RWPE1 (cell line): ENCODE measurements at regions not wholly inside any gene's neighbourhood (a gene's known extent, or its start where the extent isn't known, plus 50 kb on each side); places are given as distances from the start of the nearest gene placed in this dataset.
A peak's percentile ranks its signal among the peaks of the same experiment; 100 is the strongest.

Source experiments
- CTCF ChIA-PET: fragments of 350-600 bp; sonication (Branson Sonifier 250); formaldehyde crosslinking; extraction: SDS; loops from one replicate; lab custom pipeline; 2021; lab: Yijun Ruan, JAX
- POLR2A ChIA-PET: fragments of 400-600 bp; formaldehyde crosslinking; extraction: SDS; loops from one replicate; lab custom pipeline; 2020; ENCODE audit warnings: antibody characterized with exemption; ENCODE audit not compliant: low non-redundant PET; lab: Yijun Ruan, JAX
- DNase-seq: peaks from one replicate; pipeline ENCODE4 v3.0.0; 2012; ENCODE audit warnings: low spot score
- H3K27ac ChIP-seq: fragments of 450-650 bp; 2 replicates; pipeline ENCODE4 v1.5.1; 2017
- TF ChIP-seq, protein P1 (sequence below): fragments of 450-650 bp; conservative IDR thresholded peaks from 2 replicates; pipeline ENCODE4 v1.5.1; 2017; ENCODE audit warnings: low read depth, mild to moderate bottlenecking

DNA sequence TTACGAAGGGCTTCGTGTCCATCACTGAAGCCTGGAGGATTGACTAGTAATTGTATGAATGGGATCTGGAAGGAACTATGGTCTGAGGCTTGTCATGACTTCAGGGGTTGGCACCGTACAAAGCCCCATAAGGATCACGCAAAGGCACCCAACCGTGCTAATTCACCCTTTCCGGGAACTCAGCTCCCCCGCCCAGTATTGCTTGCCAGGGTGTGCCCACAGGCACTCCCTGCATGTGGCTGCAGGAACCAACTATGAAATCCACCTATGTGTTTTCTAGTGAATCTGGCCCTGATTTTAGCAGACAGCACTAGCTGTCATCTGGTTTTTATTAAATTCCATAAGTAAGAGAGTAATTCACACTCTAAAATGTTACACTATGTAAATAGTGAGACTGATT, 139.2 kb downstream of the TM2D1 start:
- POLR2A ChIA-PET = no interaction called here

DNA sequence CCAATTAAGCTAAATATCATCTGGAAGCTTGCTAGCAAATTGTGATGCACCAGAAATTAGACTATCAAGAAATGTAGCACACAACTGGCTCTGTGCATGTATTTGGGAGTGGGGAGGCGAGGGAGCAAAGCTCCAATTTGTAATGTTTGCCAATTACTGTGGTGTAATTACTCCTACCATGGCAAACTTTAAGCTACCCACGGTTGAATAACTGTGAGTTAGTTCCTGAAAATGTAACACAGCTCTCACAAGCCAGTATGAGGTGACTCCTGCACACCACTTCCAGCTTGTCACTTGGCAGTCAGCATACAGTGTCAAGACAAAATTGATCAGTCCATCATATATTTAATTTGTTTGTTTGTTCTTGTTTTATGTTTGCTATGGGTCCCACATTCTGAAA, 141.2 kb downstream of the TM2D1 start:
- no peak overlapping the region for H3K27ac ChIP-seq
- no peak for DNase-seq
- POLR2A ChIA-PET = no interaction called here
- TF ChIP-seq, protein P1, sequence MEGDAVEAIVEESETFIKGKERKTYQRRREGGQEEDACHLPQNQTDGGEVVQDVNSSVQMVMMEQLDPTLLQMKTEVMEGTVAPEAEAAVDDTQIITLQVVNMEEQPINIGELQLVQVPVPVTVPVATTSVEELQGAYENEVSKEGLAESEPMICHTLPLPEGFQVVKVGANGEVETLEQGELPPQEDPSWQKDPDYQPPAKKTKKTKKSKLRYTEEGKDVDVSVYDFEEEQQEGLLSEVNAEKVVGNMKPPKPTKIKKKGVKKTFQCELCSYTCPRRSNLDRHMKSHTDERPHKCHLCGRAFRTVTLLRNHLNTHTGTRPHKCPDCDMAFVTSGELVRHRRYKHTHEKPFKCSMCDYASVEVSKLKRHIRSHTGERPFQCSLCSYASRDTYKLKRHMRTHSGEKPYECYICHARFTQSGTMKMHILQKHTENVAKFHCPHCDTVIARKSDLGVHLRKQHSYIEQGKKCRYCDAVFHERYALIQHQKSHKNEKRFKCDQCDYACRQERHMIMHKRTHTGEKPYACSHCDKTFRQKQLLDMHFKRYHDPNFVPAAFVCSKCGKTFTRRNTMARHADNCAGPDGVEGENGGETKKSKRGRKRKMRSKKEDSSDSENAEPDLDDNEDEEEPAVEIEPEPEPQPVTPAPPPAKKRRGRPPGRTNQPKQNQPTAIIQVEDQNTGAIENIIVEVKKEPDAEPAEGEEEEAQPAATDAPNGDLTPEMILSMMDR = no peak
- CTCF ChIA-PET = no interaction called here

More for the DNA sequence above, 139.2 kb downstream of the TM2D1 start:
- CTCF ChIA-PET = interaction anchor here (0.5 to 0.6 kb wide), 3 partner anchors 93 to 729 kb away, joined by 3 to 6 read pairs (median 3); no protein-coding TSS in a partner anchor
- TF ChIP-seq, protein P1 = no peak
- DNase-seq = peak; percentile 44
- peak overlapping the region; percentile 79 for H3K27ac ChIP-seq

GRCh38 chr1:61581251-61581650, 143.7 kb downstream of the TM2D1 start:
- ChIA-PET POLR2A (no interaction called here), CTCF (interaction anchor here (0.7 kb wide), 1 partner anchor 501 kb away, joined by 3 read pairs; no protein-coding TSS in a partner anchor)

GRCh38 chr1:61580417-61580816, 144.5 kb downstream of the TM2D1 start:
- DNase-seq = no peak
- TF ChIP-seq, protein P1 = no peak
- POLR2A ChIA-PET = no interaction called here
- no peak overlapping the region for H3K27ac ChIP-seq
- CTCF ChIA-PET = interaction anchor here (0.6 to 0.7 kb wide), 2 partner anchors 500 to 502 kb away, joined by 3 read pairs; no protein-coding TSS in a partner anchor

More at GRCh38 chr1:61581251-61581650, 143.7 kb downstream of the TM2D1 start:
- TF ChIP-seq, protein P1 = no peak
- H3K27ac ChIP-seq = no peak overlapping the region
- DNase-seq = no peak

DNA sequence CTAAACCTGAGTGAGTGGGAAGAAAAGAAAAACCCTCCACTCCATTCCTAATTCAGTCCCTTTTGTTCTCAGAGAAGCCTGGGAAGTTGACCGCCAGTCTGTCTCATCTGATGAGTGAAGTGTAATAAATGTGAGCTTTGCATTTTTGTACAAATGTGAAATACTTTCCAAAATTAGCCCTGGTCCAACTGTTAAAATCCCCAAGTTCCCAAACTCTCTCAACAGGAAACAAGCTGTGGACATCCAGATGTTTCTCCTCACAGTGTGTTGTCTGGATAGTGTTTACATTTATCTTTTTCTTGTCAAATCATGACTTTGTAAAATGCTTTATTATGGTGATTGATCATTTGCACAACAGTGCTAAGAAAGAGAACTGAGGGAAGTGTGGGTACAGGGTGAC, 145.1 kb downstream of the TM2D1 start:
- no peak for DNase-seq
- POLR2A ChIA-PET = no interaction called here
- H3K27ac ChIP-seq = no peak overlapping the region
- TF ChIP-seq, protein P1 = no peak
- CTCF ChIA-PET = no interaction called here

DNA sequence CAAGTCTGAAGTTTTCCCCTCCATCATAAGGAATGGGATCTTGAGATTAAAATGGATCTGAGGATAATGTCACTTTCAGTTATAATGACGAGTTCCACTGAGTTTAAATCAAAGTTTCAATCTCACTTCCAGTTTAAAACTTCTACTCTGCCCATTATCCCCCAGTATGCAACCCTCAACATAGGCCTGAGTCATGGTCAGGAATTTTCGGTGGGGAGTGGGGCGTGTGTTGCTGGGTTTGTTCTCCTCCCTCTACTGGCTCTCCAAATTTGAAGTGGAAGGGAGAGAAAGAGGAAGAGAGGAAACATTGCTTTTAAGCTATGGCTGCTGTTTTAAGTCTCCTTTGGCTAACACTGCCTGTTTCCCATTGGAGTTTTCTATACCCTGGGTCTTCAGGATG, 152.9 kb downstream of the TM2D1 start:
- ChIA-PET POLR2A (no interaction called here), CTCF (interaction anchor here (1.1 kb wide), 1 partner anchor 17 kb away, joined by 3 read pairs; no protein-coding TSS in a partner anchor)
- TF ChIP-seq, protein P1 = no peak
- DNase-seq = no peak
- H3K27ac ChIP-seq = no peak overlapping the region
